Endothelial cell of umbilical vein (primary cell): ENCODE measurements at regions not wholly inside any gene's neighbourhood (a gene's known extent, or its start where the extent isn't known, plus 50 kb on each side); places are given as distances from the start of the nearest gene placed in this dataset.

Experiments used
- FOS ChIP-seq: IDR thresholded peaks from 2 replicates; pipeline ENCODE4 v1.6.1; 2011; ENCODE audit warnings: mild to moderate bottlenecking, low read length, moderate library complexity, borderline replicate concordance; ENCODE audit not compliant: insufficient read depth
- POLR2AphosphoS5 ChIP-seq: IDR thresholded peaks from 2 replicates; pipeline ENCODE4 v1.6.1; 2012; ENCODE audit warnings: low read depth, mild to moderate bottlenecking, control low read depth, low read length, moderate library complexity; ENCODE audit not compliant: insufficient read depth

DNA sequence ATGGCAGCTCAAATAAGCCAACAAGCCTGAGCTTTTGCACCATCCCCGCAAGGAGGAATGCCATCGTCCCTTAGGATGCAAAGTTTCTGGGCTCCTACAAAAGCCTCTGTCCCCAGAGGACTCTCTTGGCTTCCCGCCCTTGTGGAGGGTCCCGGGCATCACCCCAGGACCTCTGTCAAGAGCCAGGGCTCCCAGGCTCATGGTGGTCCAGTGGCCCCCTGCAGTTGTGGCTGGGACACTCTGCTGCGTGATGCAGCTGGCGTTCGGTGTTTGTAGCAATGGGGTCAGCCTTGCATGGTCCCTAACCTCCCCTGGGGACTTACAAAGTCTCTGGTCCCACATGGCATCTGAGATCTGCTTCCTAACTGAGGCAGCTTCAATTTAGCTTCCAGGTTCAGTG, 104.7 kb downstream of the RIPK4 start:
- TF ChIP-seq POLR2AphosphoS5 (no peak), FOS (no peak)
